ENCODE measurements at regions not wholly inside any gene's neighbourhood (a gene's known extent, or its start where the extent isn't known, plus 50 kb on each side); places are given as distances from the start of the nearest gene placed in this dataset.

DNA sequence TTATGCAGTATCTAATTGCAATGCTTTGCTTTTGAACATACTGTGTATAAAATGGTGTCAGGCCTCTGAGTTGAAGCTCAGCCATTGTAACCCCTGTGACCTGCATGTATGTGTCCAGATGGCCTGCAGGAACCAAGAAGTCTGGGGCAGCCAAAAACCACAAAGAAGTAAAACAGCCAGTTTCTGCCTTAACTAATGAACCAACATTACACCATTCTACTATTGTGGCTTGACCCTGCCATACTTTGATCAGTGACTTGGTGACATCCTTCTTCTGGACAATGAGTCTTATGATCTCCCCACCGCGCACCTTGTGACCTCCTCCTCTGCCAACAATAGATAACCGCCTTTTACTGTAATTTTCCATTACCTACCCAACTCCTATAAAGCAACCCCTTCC lies 131.6 kb downstream of the CBLL2 start:
- H3K36me3 ChIP-seq (ENCODE audit: control insufficient read depth in 2 of 3, insufficient read depth in 3 of 3, low read length in 3 of 3): no peaks in the 10 kb centered on the region
- H3K4me3 Mint-ChIP-seq: no peak overlapping the region
- CTCF ChIA-PET: no interaction called here
- no peaks in the 10 kb centered on the region for H3K4me1 ChIP-seq (ENCODE audit: control insufficient read depth in 2 of 2, insufficient read depth in 2 of 2, low read length in 2 of 2)
- H3K27me3 Mint-ChIP-seq: peaks cover 0 to 5% (median 0%) of the 10 kb centered on the region in 5 donors
- H3K27ac ChIP-seq (ENCODE audit: low read depth, low read length): no peak overlapping the region
- no peaks in the 10 kb centered on the region for H3K9me3 ChIP-seq (ENCODE audit: control insufficient read depth in 2 of 3, low read length in 3 of 3)
- no peak overlapping the region for H3K4me3 ChIP-seq (ENCODE audit: low read length)
- H3K9me3 Mint-ChIP-seq: peaks cover 0 to 2% (median 0%) of the 10 kb centered on the region in 11 donors
- no peaks in the 10 kb centered on the region for H3K36me3 Mint-ChIP-seq
- intact Hi-C loops (cut with micrococcal nuclease): no loop called here
- H3K4me1 Mint-ChIP-seq: no peaks in the 10 kb centered on the region
- ATAC-seq (no peak), DNase-seq (no peak)
- H3K27ac Mint-ChIP-seq: no peak overlapping the region
- no peaks in the 10 kb centered on the region for H3K27me3 ChIP-seq (ENCODE audit: control insufficient read depth in 2 of 2, insufficient read depth in 2 of 2, low read length in 2 of 2)
- POLR2A ChIA-PET: no interaction called here

DNA sequence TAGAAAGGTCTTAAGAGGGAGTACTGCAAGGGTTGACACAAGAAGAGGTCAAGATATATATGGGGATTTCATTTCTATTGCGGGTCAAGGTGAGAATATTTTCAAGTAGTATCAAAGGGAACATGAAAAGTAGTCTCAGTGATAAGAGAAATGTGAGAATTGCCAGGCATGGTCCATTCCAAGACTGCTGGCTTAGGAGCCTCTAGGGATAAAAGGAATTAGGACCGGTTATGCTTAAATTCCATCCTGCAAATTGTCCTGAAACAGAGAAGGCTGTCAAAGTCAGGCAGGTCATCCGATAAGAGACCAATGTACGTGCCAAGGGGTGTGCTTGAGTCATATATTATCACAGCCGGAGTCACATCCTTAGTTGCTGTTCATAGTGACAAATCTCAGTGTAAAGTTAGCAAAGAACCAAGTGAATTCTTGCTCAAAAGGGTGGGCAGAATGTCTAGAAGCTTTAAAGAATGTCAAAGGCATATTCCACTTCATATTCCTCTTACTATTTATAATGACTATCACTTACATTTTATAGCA lies 133.6 kb downstream of the CBLL2 start:
- DNase-seq (no peak), ATAC-seq (no peak)
- Histone ChIP-seq H3K9me3 (ENCODE audit: control insufficient read depth in 2 of 3, low read length in 3 of 3) (no peaks in the 10 kb centered on the region), H3K27me3 (ENCODE audit: control insufficient read depth in 2 of 2, insufficient read depth in 2 of 2, low read length in 2 of 2) (no peaks in the 10 kb centered on the region), H3K36me3 (ENCODE audit: control insufficient read depth in 2 of 3, insufficient read depth in 3 of 3, low read length in 3 of 3) (no peaks in the 10 kb centered on the region), H3K4me1 (ENCODE audit: control insufficient read depth in 2 of 2, insufficient read depth in 2 of 2, low read length in 2 of 2) (no peaks in the 10 kb centered on the region), H3K27ac (ENCODE audit: low read depth, low read length) (no peak overlapping the region), H3K4me3 (ENCODE audit: low read length) (no peak overlapping the region)
- H3K9me3 Mint-ChIP-seq: peaks cover 0 to 2% (median 0%) of the 10 kb centered on the region in 11 donors
- H3K36me3 Mint-ChIP-seq: no peaks in the 10 kb centered on the region
- intact Hi-C loops (cut with micrococcal nuclease): no loop called here
- H3K27ac Mint-ChIP-seq: no peak overlapping the region
- CTCF ChIA-PET: no interaction called here
- no peaks in the 10 kb centered on the region for H3K4me1 Mint-ChIP-seq
- POLR2A ChIA-PET: no interaction called here
- H3K27me3 Mint-ChIP-seq: peaks cover 0 to 5% (median 0%) of the 10 kb centered on the region in 5 donors
- H3K4me3 Mint-ChIP-seq: no peak overlapping the region

GRCh38 chrX:22409418-22409817 lies 136.7 kb downstream of the CBLL2 start:
- intact Hi-C loops (cut with micrococcal nuclease): no loop called here
- H3K27me3 Mint-ChIP-seq: peaks cover 0 to 4% (median 0%) of the 10 kb centered on the region in 5 donors
- POLR2A ChIA-PET: no interaction called here

DNA sequence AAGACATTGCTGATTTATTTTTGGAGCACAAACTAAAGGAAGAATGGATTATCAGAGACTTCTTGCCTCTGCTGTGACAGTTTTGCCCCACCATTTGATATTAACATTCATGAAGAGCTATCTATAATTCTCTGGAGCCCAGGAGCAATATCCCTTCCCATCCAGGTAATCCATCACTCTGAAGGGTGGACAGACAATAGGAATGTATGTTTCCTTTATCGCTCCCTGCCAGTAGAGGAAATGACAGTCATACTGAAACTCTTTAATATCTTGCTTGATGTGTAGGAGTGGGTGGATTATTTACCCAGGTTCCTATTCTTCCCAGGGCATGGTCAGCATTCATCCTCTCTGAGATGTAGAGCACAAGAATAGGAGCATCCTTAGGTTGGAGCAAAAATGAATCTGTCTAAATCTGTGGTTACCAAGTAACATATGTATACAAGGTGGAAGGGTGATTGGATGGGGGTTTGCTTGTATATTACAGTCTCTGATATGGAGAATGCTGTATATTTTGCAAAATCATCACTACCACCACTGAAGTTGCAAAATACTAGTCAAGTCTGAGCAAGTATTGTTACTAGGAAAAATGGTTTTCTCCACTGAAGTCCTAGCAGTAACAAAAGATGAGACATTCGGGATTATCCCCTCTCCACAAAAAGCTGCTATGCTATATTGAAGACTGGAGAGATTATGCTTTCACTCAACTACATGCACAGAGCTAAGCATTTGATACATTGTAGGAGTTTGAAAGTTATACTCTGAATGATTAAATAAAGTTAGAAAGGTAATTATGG lies 151.6 kb downstream of the CBLL2 start:
- Mint-ChIP-seq H3K27me3 (no peaks in the 10 kb centered on the region), H3K27ac (no peak overlapping the region), H3K4me3 (no peak overlapping the region), H3K4me1 (no peaks in the 10 kb centered on the region), H3K9me3 (peaks cover 0 to 7% (median 1%) of the 10 kb centered on the region in 11 donors), H3K36me3 (no peaks in the 10 kb centered on the region)
- no peak overlapping the region for H3K4me3 ChIP-seq (ENCODE audit: low read length)
- ChIA-PET POLR2A (no interaction called here), CTCF (no interaction called here)
- ATAC-seq: no peak
- no peaks in the 10 kb centered on the region for H3K36me3 ChIP-seq (ENCODE audit: control insufficient read depth in 2 of 3, insufficient read depth in 3 of 3, low read length in 3 of 3)
- H3K9me3 ChIP-seq (ENCODE audit: control insufficient read depth in 2 of 3, low read length in 3 of 3): no peaks in the 10 kb centered on the region
- H3K4me1 ChIP-seq (ENCODE audit: control insufficient read depth in 2 of 2, insufficient read depth in 2 of 2, low read length in 2 of 2): no peaks in the 10 kb centered on the region
- DNase-seq: no peak
- H3K27me3 ChIP-seq (ENCODE audit: control insufficient read depth in 2 of 2, insufficient read depth in 2 of 2, low read length in 2 of 2): no peaks in the 10 kb centered on the region
- H3K27ac ChIP-seq (ENCODE audit: low read depth, low read length): no peak overlapping the region
- intact Hi-C loops (cut with micrococcal nuclease): no loop called here

More at GRCh38 chrX:22409418-22409817, 136.7 kb downstream of the CBLL2 start:
- Histone ChIP-seq H3K9me3 (ENCODE audit: control insufficient read depth in 2 of 3, low read length in 3 of 3) (no peaks in the 10 kb centered on the region), H3K4me3 (ENCODE audit: low read length) (no peak overlapping the region), H3K27ac (ENCODE audit: low read depth, low read length) (no peak overlapping the region), H3K4me1 (ENCODE audit: control insufficient read depth in 2 of 2, insufficient read depth in 2 of 2, low read length in 2 of 2) (no peaks in the 10 kb centered on the region), H3K36me3 (ENCODE audit: control insufficient read depth in 2 of 3, insufficient read depth in 3 of 3, low read length in 3 of 3) (no peaks in the 10 kb centered on the region), H3K27me3 (ENCODE audit: control insufficient read depth in 2 of 2, insufficient read depth in 2 of 2, low read length in 2 of 2) (no peaks in the 10 kb centered on the region)
- DNase-seq (no peak), ATAC-seq (no peak)
- peaks cover 0 to 3% (median 0%) of the 10 kb centered on the region in 11 donors for H3K9me3 Mint-ChIP-seq
- H3K27ac Mint-ChIP-seq: no peak overlapping the region
- CTCF ChIA-PET: no interaction called here
- H3K4me3 Mint-ChIP-seq: no peak overlapping the region
- no peaks in the 10 kb centered on the region for H3K36me3 Mint-ChIP-seq
- H3K4me1 Mint-ChIP-seq: no peaks in the 10 kb centered on the region

DNA sequence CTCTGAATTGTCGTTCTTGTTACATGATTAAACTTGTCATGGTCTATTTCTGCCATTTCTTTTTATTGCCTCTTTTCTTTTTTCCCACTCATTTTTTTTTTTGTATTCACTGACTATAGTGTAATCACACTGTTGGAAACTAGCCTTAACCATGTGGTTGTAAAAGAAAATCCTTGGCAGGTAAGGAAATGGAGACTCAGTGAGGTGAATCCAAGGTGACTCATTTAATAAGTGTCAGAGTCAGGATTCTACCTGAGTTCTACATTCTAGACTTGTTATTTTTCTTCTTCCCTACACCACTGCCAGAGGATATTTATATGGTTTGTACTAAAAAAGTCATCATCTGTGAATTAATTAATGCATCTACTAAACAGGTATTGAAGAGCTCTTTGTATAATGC lies 152.2 kb downstream of the CBLL2 start:
- no peaks in the 10 kb centered on the region for H3K36me3 ChIP-seq (ENCODE audit: control insufficient read depth in 2 of 3, insufficient read depth in 3 of 3, low read length in 3 of 3)
- no peak overlapping the region for H3K4me3 Mint-ChIP-seq
- ChIA-PET CTCF (no interaction called here), POLR2A (no interaction called here)
- ATAC-seq (no peak), DNase-seq (no peak)
- H3K4me1 Mint-ChIP-seq: no peaks in the 10 kb centered on the region
- H3K27ac ChIP-seq (ENCODE audit: low read depth, low read length): no peak overlapping the region
- no peaks in the 10 kb centered on the region for H3K9me3 ChIP-seq (ENCODE audit: control insufficient read depth in 2 of 3, low read length in 3 of 3)
- H3K27ac Mint-ChIP-seq: no peak overlapping the region
- no peak overlapping the region for H3K4me3 ChIP-seq (ENCODE audit: low read length)
- H3K36me3 Mint-ChIP-seq: no peaks in the 10 kb centered on the region
- H3K27me3 Mint-ChIP-seq: no peaks in the 10 kb centered on the region
- peaks cover 0 to 7% (median 1%) of the 10 kb centered on the region in 11 donors for H3K9me3 Mint-ChIP-seq
- no peaks in the 10 kb centered on the region for H3K4me1 ChIP-seq (ENCODE audit: control insufficient read depth in 2 of 2, insufficient read depth in 2 of 2, low read length in 2 of 2)
- intact Hi-C loops (cut with micrococcal nuclease): no loop called here
- no peaks in the 10 kb centered on the region for H3K27me3 ChIP-seq (ENCODE audit: control insufficient read depth in 2 of 2, insufficient read depth in 2 of 2, low read length in 2 of 2)

GRCh38 chrX:22429704-22430103 lies 157.0 kb downstream of the CBLL2 start:
- peaks cover 0 to 10% (median 1%) of the 10 kb centered on the region in 11 donors for H3K9me3 Mint-ChIP-seq

GRCh38 chrX:22430701-22431100 lies 158.0 kb downstream of the CBLL2 start:
- CTCF ChIA-PET: no interaction called here
- no peaks in the 10 kb centered on the region for H3K27me3 Mint-ChIP-seq
- DNase-seq: no peak
- ATAC-seq: no peak
- H3K36me3 Mint-ChIP-seq: no peaks in the 10 kb centered on the region
- Histone ChIP-seq H3K27ac (ENCODE audit: low read depth, low read length) (no peak overlapping the region), H3K4me1 (ENCODE audit: control insufficient read depth in 2 of 2, insufficient read depth in 2 of 2, low read length in 2 of 2) (no peaks in the 10 kb centered on the region), H3K27me3 (ENCODE audit: control insufficient read depth in 2 of 2, insufficient read depth in 2 of 2, low read length in 2 of 2) (no peaks in the 10 kb centered on the region), H3K4me3 (ENCODE audit: low read length) (no peak overlapping the region), H3K36me3 (ENCODE audit: control insufficient read depth in 2 of 3, insufficient read depth in 3 of 3, low read length in 3 of 3) (no peaks in the 10 kb centered on the region), H3K9me3 (ENCODE audit: control insufficient read depth in 2 of 3, low read length in 3 of 3) (no peaks in the 10 kb centered on the region)
- no peaks in the 10 kb centered on the region for H3K4me1 Mint-ChIP-seq
- no peak overlapping the region for H3K4me3 Mint-ChIP-seq
- intact Hi-C loops (cut with micrococcal nuclease): no loop called here
- POLR2A ChIA-PET: no interaction called here
- no peak overlapping the region for H3K27ac Mint-ChIP-seq
- peaks cover 0 to 10% (median 1%) of the 10 kb centered on the region in 11 donors for H3K9me3 Mint-ChIP-seq

More at GRCh38 chrX:22429704-22430103, 157.0 kb downstream of the CBLL2 start:
- POLR2A ChIA-PET: no interaction called here
- Mint-ChIP-seq H3K36me3 (no peaks in the 10 kb centered on the region), H3K27me3 (no peaks in the 10 kb centered on the region), H3K27ac (no peak overlapping the region), H3K4me1 (no peaks in the 10 kb centered on the region), H3K4me3 (no peak overlapping the region)
- Histone ChIP-seq H3K36me3 (ENCODE audit: control insufficient read depth in 2 of 3, insufficient read depth in 3 of 3, low read length in 3 of 3) (no peaks in the 10 kb centered on the region), H3K4me1 (ENCODE audit: control insufficient read depth in 2 of 2, insufficient read depth in 2 of 2, low read length in 2 of 2) (no peaks in the 10 kb centered on the region), H3K27me3 (ENCODE audit: control insufficient read depth in 2 of 2, insufficient read depth in 2 of 2, low read length in 2 of 2) (no peaks in the 10 kb centered on the region), H3K9me3 (ENCODE audit: control insufficient read depth in 2 of 3, low read length in 3 of 3) (no peaks in the 10 kb centered on the region), H3K27ac (ENCODE audit: low read depth, low read length) (no peak overlapping the region), H3K4me3 (ENCODE audit: low read length) (no peak overlapping the region)
- DNase-seq (no peak), ATAC-seq (no peak)
- intact Hi-C loops (cut with micrococcal nuclease): no loop called here
- CTCF ChIA-PET: no interaction called here

Measured in naive thymus-derived CD4-positive, alpha-beta T cell (primary cell).